OCI-LY3 (cell line): ENCODE measurements at regions not wholly inside any gene's neighbourhood (a gene's known extent, or its start where the extent isn't known, plus 50 kb on each side); places are given as distances from the start of the nearest gene placed in this dataset.
A peak's percentile ranks its signal among the peaks of the same experiment; 100 is the strongest.

Source experiments
- H2AFZ ChIP-seq: fragments of 200-600, 300-600 bp; shearing (Covaris generic); 2 replicates; pipeline ENCODE4 v1.6.0; 2014; ENCODE audit warnings: antibody characterized with exemption, low read depth, low read length
- H3K27ac ChIP-seq: fragments of 200-600, 300-600 bp; sonication (generic); 2 replicates; pipeline ENCODE4 v1.5.1; 2014; ENCODE audit warnings: mild to moderate bottlenecking, low read length, moderate library complexity, mixed read lengths
- H3K27me3 ChIP-seq: fragments of 200-600, 300-600 bp; sonication (generic); 2 replicates; pipeline ENCODE4 v1.6.1; 2014; ENCODE audit warnings: low read depth, low read length, mixed read lengths
- H3K36me3 ChIP-seq: fragments of 200-600, 300-600 bp; sonication (generic); replicated peaks from 2 replicates; pipeline ENCODE3; 2014; ENCODE audit warnings: low read depth, low read length, mixed read lengths
- H3K4me1 ChIP-seq: fragments of 300-600, 200-600 bp; sonication (generic); 2 replicates; pipeline ENCODE4 v1.6.1; 2014; ENCODE audit warnings: low read length, mixed read lengths
- H3K4me2 ChIP-seq: fragments of 200-600, 300-600 bp; sonication (generic); 2 replicates; pipeline ENCODE4 v1.6.1; 2014; ENCODE audit warnings: low read length, mixed read lengths
- H3K4me3 ChIP-seq: fragments of 300-600, 200-600 bp; sonication (generic); 2 replicates; pipeline ENCODE4 v1.5.1; 2014; ENCODE audit warnings: antibody characterized with exemption, mild to moderate bottlenecking, low read length, moderate library complexity
- H3K79me2 ChIP-seq: fragments of 300-600, 200-600 bp; shearing (Covaris generic); 2 replicates; pipeline ENCODE4 v1.6.1; 2014; ENCODE audit warnings: mild to moderate bottlenecking, low read length, mixed read lengths
- H3K9ac ChIP-seq: fragments of 300-600, 200-600 bp; shearing (Covaris generic); 2 replicates; pipeline ENCODE4 v1.6.0; 2014; ENCODE audit warnings: mild to moderate bottlenecking, low read length, moderate library complexity
- H3K9me3 ChIP-seq: fragments of 200-600, 300-600 bp; shearing (Covaris generic); 2 replicates; pipeline ENCODE4 v1.6.1; 2014; ENCODE audit warnings: low read length, mixed read lengths; ENCODE audit not compliant: insufficient read depth
- H4K20me1 ChIP-seq: fragments of 200-600, 300-600 bp; sonication (generic); 2 replicates; pipeline ENCODE4 v1.6.1; 2016; ENCODE audit warnings: low read length, mixed read lengths; ENCODE audit not compliant: insufficient read depth
- EZH2phosphoT487 ChIP-seq: fragments of 200-600 bp; shearing (Covaris generic); IDR thresholded peaks from 2 replicates; pipeline ENCODE4 v1.6.1; 2018; ENCODE audit warnings: antibody characterized with exemption, mixed run types, low read depth
- TF ChIP-seq, protein P1 (sequence below): fragments of 200-600, 300-600 bp; sonication (generic); IDR thresholded peaks from 2 replicates; pipeline ENCODE4 v1.5.1; 2014; ENCODE audit warnings: antibody characterized with exemption, low read length, low read depth

DNA sequence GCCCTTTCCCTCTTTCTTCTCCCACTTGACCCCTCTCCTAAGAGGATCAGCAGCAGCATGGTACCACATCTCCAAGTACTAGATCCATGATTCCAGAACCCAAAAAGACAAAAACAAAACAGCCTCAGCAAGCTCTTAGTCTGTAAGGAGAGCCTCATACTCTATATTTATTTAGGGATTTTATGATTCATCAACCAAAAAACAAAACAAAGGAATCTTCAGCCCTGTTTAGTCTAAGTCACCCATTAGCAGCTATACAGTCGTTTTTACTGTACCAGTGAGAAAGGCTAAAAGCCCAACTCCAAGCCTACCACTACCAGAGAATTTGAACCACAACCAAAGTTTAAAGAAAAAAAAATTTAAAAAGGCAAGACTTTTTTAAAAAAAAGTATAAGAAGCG lies 1020.3 kb upstream of the CADM2 start:
- H3K79me2 ChIP-seq = no peaks in the 10 kb centered on the region
- H3K36me3 ChIP-seq = no peaks in the 10 kb centered on the region
- no peak overlapping the region for H3K9ac ChIP-seq
- no peak overlapping the region for H2AFZ ChIP-seq
- no peaks in the 10 kb centered on the region for H3K9me3 ChIP-seq
- H3K27ac ChIP-seq = no peak overlapping the region
- no peaks in the 10 kb centered on the region for H3K27me3 ChIP-seq
- no peaks in the 10 kb centered on the region for H4K20me1 ChIP-seq
- no peak overlapping the region for H3K4me3 ChIP-seq
- no peak overlapping the region for H3K4me2 ChIP-seq
- no peaks in the 10 kb centered on the region for H3K4me1 ChIP-seq
- TF ChIP-seq, protein P1, sequence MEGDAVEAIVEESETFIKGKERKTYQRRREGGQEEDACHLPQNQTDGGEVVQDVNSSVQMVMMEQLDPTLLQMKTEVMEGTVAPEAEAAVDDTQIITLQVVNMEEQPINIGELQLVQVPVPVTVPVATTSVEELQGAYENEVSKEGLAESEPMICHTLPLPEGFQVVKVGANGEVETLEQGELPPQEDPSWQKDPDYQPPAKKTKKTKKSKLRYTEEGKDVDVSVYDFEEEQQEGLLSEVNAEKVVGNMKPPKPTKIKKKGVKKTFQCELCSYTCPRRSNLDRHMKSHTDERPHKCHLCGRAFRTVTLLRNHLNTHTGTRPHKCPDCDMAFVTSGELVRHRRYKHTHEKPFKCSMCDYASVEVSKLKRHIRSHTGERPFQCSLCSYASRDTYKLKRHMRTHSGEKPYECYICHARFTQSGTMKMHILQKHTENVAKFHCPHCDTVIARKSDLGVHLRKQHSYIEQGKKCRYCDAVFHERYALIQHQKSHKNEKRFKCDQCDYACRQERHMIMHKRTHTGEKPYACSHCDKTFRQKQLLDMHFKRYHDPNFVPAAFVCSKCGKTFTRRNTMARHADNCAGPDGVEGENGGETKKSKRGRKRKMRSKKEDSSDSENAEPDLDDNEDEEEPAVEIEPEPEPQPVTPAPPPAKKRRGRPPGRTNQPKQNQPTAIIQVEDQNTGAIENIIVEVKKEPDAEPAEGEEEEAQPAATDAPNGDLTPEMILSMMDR = no peak
- TF ChIP-seq EZH2phosphoT487 = no peak

DNA sequence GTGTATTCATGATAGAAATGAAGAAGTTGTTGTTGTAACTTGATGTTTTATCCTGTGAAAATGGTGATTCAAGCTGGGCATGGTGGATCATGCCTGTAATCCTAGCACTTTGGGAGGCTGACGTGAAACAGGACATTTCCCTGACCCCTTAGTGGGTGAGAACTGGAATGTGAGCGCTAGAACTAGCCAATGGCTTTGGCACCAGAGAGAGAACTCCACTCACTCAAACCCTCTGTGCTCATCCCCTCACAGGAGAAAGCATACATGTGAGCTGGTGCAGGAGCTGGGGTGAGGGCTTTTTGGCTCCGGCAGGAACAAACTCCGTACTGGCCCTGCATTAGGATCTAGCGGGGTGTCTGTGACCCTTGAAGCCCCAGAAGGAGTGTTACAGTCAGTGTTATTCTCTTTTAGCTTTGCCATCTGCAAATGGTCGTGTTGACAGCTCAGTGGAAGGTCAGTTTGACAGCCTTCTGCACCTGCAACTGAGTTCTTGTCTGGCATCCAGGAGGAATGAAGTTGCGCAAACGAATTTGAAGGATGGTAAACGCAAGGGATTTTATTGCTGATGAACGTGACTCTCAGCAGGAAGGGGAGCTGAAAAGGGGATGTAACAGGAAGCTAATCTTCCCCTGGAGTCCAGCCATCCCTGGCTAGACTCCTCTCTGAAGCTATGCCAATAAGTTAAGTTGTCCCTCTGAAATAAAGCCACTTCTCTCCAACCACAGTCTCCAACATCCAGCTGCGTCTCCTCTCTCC lies 1016.6 kb upstream of the CADM2 start:
- Histone ChIP-seq H3K79me2 (no peaks in the 10 kb centered on the region), H3K4me1 (no peaks in the 10 kb centered on the region), H3K9ac (no peak overlapping the region), H3K4me3 (no peak overlapping the region), H3K27me3 (no peaks in the 10 kb centered on the region), H3K27ac (no peak overlapping the region), H4K20me1 (no peaks in the 10 kb centered on the region), H3K4me2 (no peak overlapping the region), H3K9me3 (no peaks in the 10 kb centered on the region), H3K36me3 (no peaks in the 10 kb centered on the region), H2AFZ (no peak overlapping the region)
- TF ChIP-seq EZH2phosphoT487 = no peak
- TF ChIP-seq, protein P1 = no peak

DNA sequence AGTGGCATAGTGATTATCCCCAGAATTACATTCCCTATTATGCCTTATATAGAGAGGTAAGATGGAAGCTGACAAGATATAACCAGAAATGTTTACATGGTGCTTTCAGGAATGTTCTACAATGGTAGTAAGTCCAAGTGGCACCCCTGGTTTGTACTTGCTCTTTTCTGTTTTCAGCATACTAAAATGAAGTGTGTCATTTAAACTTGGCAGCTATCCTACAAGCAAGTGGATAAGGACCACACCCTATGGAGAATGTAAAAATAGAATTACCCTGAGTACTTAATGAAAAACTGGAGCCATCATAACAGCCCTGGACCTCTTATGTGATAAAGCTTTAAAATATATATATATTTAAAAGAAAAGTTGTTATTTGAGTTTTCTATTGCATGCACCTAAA lies 1012.7 kb upstream of the CADM2 start:
- Histone ChIP-seq H3K27ac (no peak overlapping the region), H4K20me1 (no peaks in the 10 kb centered on the region), H3K27me3 (no peaks in the 10 kb centered on the region), H3K9ac (no peak overlapping the region), H3K4me1 (no peaks in the 10 kb centered on the region), H3K4me2 (no peak overlapping the region), H3K36me3 (no peaks in the 10 kb centered on the region), H3K4me3 (no peak overlapping the region), H2AFZ (no peak overlapping the region), H3K79me2 (no peaks in the 10 kb centered on the region), H3K9me3 (no peaks in the 10 kb centered on the region)
- TF ChIP-seq, protein P1 = no peak
- no peak for TF ChIP-seq EZH2phosphoT487

DNA sequence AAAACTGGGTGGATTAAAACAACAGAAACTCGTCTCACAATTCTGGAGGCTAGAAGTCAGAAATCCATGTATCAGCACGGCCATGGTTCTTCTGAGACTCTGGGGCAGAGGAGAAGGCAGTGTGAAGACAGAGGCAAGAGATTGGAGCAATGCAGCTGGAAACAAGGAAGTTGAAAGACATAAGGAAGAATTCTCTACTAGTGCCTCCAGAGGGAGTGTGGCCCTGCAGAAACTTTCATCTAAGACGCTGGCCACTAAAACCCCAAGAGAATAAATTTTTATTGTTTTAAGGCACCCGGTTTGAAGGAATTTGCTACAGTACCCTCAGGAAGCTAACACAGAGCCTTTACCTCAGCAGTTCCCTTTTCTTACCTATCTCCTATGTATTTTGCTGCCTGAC lies 1012.2 kb upstream of the CADM2 start:
- TF ChIP-seq EZH2phosphoT487 = no peak
- TF ChIP-seq, protein P1 = no peak; the same call in 1 of the 2 replicates
- no peak overlapping the region for H3K4me2 ChIP-seq
- no peaks in the 10 kb centered on the region for H3K79me2 ChIP-seq
- H3K4me1 ChIP-seq = no peaks in the 10 kb centered on the region
- H4K20me1 ChIP-seq = no peaks in the 10 kb centered on the region
- no peak overlapping the region for H3K4me3 ChIP-seq
- no peaks in the 10 kb centered on the region for H3K36me3 ChIP-seq
- H2AFZ ChIP-seq = peak overlapping the region; percentile 39
- H3K27ac ChIP-seq = no peak overlapping the region
- no peak overlapping the region for H3K9ac ChIP-seq
- H3K9me3 ChIP-seq = no peaks in the 10 kb centered on the region
- no peaks in the 10 kb centered on the region for H3K27me3 ChIP-seq
